ENCODE measurements at regions not wholly inside any gene's neighbourhood (a gene's known extent, or its start where the extent isn't known, plus 50 kb on each side); places are given as distances from the start of the nearest gene placed in this dataset.

DNA sequence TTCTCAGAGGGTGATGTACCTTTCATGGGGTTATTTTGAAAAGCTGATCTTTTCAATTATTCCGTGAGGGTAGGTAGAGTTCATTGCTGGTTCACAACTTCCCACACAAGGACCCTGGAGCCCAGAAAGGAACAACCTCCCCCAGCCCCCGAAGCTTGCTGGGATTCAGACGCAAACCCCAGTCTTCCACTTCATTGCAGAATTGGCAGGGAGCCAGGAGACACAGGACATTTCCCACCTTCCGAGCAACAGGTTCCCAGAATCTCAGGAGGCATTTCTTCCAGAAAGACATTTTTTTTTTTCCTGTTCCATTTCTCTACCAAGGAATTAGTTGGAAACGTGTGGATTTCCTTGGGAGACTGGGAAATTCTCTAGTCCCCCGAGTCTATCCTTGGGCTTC lies 106.1 kb downstream of the GP2 start (continued):
- TF ChIP-seq CREB1 (CRISPR knock-in tag; IDR thresholded peaks at IDR 0.05; ENCODE audit: low read depth), result no peak
- TF ChIP-seq, protein P1, sequence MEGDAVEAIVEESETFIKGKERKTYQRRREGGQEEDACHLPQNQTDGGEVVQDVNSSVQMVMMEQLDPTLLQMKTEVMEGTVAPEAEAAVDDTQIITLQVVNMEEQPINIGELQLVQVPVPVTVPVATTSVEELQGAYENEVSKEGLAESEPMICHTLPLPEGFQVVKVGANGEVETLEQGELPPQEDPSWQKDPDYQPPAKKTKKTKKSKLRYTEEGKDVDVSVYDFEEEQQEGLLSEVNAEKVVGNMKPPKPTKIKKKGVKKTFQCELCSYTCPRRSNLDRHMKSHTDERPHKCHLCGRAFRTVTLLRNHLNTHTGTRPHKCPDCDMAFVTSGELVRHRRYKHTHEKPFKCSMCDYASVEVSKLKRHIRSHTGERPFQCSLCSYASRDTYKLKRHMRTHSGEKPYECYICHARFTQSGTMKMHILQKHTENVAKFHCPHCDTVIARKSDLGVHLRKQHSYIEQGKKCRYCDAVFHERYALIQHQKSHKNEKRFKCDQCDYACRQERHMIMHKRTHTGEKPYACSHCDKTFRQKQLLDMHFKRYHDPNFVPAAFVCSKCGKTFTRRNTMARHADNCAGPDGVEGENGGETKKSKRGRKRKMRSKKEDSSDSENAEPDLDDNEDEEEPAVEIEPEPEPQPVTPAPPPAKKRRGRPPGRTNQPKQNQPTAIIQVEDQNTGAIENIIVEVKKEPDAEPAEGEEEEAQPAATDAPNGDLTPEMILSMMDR (conservative IDR thresholded peaks at IDR 0.05; ENCODE audit: low read depth in 2 of 2), result no peak

DNA sequence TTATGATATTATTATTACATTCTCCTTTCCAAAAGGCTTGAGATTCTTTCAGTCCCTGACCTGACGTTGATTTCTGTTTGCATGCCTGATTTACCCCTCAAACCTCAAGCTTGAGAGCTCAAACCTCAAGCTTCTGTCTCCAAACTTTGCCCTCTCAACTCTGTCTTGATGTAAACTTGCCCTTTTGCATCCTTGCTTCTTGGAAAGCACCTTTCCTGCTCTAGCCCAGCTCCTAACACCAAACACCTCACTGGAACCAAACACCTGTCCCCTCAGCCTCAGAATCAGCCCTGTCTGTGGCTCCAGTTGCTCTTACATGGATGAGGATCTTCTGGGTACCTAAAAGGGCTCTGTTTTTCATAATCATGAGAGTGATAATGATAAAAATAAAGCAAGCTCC lies 109.2 kb downstream of the GP2 start:
- Mint-ChIP-seq H3K27ac (no peak overlapping the region), H3K4me1 (peaks cover 6% of the 10 kb centered on the region; the same call in 2 of the 3 replicates), H3K36me3 (ENCODE audit: low read depth) (no peaks in the 10 kb centered on the region), H3K4me3 (no peak overlapping the region), H3K27me3 (ENCODE audit: insufficient read depth, low read depth, poor library complexity) (peaks cover 7% of the 10 kb centered on the region), H3K9me3 (no peaks in the 10 kb centered on the region)
- Histone ChIP-seq H3K36me3 (ENCODE audit: insufficient read depth) (no peaks in the 10 kb centered on the region), H3F3A (replicated peaks; ENCODE audit: low read depth) (no peaks in the 10 kb centered on the region), H3K27me3 (ENCODE audit: insufficient read depth) (no peaks in the 10 kb centered on the region), H3K27ac (ENCODE audit: low read depth) (no peak overlapping the region), H3K9me2 (ENCODE audit: insufficient read depth) (peaks cover 10% of the 10 kb centered on the region; the same call in 1 of the 2 replicates), H3K4me2 (no peak overlapping the region), H3K4me1 (ENCODE audit: insufficient read depth) (no peaks in the 10 kb centered on the region), H3K79me2 (replicated peaks; ENCODE audit: insufficient read depth) (no peaks in the 10 kb centered on the region), H4K20me1 (replicated peaks; ENCODE audit: insufficient read depth) (no peaks in the 10 kb centered on the region), H3K4me3 (no peak overlapping the region), H2AFZ (no peak overlapping the region)
- DNase-seq (ENCODE audit: low spot score), result no peak
- no peak for ATAC-seq
- TF ChIP-seq JUNB (IDR thresholded peaks at IDR 0.05; ENCODE audit: unreplicated experiment) (no peak), POLR2AphosphoS5 (IDR thresholded peaks at IDR 0.05; ENCODE audit: low read depth) (no peak), ZNF331 (CRISPR knock-in tag; IDR thresholded peaks at IDR 0.05; ENCODE audit: low read depth) (no peak), STAT1 (IDR thresholded peaks at IDR 0.05; ENCODE audit: unreplicated experiment) (no peak), CREB1 (CRISPR knock-in tag; IDR thresholded peaks at IDR 0.05; ENCODE audit: low read depth) (no peak), ETS1 (IDR thresholded peaks at IDR 0.05) (no peak), EZH2 (IDR thresholded peaks at IDR 0.05; ENCODE audit: low read depth, unreplicated experiment) (no peak), NANOG (IDR thresholded peaks at IDR 0.05; ENCODE audit: borderline replicate concordance) (no peak)
- TF ChIP-seq, protein P2, sequence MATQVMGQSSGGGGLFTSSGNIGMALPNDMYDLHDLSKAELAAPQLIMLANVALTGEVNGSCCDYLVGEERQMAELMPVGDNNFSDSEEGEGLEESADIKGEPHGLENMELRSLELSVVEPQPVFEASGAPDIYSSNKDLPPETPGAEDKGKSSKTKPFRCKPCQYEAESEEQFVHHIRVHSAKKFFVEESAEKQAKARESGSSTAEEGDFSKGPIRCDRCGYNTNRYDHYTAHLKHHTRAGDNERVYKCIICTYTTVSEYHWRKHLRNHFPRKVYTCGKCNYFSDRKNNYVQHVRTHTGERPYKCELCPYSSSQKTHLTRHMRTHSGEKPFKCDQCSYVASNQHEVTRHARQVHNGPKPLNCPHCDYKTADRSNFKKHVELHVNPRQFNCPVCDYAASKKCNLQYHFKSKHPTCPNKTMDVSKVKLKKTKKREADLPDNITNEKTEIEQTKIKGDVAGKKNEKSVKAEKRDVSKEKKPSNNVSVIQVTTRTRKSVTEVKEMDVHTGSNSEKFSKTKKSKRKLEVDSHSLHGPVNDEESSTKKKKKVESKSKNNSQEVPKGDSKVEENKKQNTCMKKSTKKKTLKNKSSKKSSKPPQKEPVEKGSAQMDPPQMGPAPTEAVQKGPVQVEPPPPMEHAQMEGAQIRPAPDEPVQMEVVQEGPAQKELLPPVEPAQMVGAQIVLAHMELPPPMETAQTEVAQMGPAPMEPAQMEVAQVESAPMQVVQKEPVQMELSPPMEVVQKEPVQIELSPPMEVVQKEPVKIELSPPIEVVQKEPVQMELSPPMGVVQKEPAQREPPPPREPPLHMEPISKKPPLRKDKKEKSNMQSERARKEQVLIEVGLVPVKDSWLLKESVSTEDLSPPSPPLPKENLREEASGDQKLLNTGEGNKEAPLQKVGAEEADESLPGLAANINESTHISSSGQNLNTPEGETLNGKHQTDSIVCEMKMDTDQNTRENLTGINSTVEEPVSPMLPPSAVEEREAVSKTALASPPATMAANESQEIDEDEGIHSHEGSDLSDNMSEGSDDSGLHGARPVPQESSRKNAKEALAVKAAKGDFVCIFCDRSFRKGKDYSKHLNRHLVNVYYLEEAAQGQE (IDR thresholded peaks at IDR 0.05; ENCODE audit: unreplicated experiment), result no peak

Measured in GM23338 (cell line).